Calu3 (cell line): ENCODE measurements at regions not wholly inside any gene's neighbourhood (a gene's known extent, or its start where the extent isn't known, plus 50 kb on each side); places are given as distances from the start of the nearest gene placed in this dataset.

Source experiments
- BruUV-seq: library from RNA; stranded (reverse); fragments of 400-500 nt; replicated peaks from 2 replicates; lab custom pipeline; 2021; lab: Mats Ljungman, UMichigan
- CTCF ChIA-PET: fragments of 300-600 bp; sonication (Branson Sonifier 250); formaldehyde crosslinking; loops from one replicate; lab custom pipeline; 2022; ENCODE audit warnings: antibody characterized with exemption; lab: Charles Lee
- DNase-seq: peaks from one replicate; pipeline ENCODE4 v3.0.0; 2022
- H3K27ac Mint-ChIP-seq: one replicate; pipeline ENCODE4 v1.8.0; 2022; ENCODE audit warnings: mixed read lengths; ENCODE audit not compliant: unreplicated experiment
- H3K27me3 Mint-ChIP-seq: one replicate; pipeline ENCODE4 v1.8.0; 2022; ENCODE audit warnings: mixed read lengths; ENCODE audit not compliant: unreplicated experiment
- H3K36me3 Mint-ChIP-seq: one replicate; pipeline ENCODE4 v1.8.0; 2022; ENCODE audit warnings: mild to moderate bottlenecking, moderate library complexity, mixed read lengths; ENCODE audit not compliant: insufficient read depth, unreplicated experiment
- H3K4me1 Mint-ChIP-seq: one replicate; pipeline ENCODE4 v1.8.0; 2022; ENCODE audit warnings: mild to moderate bottlenecking, low read depth, mixed read lengths; ENCODE audit not compliant: unreplicated experiment
- H3K4me3 Mint-ChIP-seq: one replicate; pipeline ENCODE4 v1.8.0; 2022; ENCODE audit warnings: mild to moderate bottlenecking, low read depth, moderate library complexity, mixed read lengths; ENCODE audit not compliant: unreplicated experiment
- H3K9me3 Mint-ChIP-seq: one replicate; pipeline ENCODE4 v1.8.0; 2022; ENCODE audit warnings: low read depth, mixed read lengths; ENCODE audit not compliant: unreplicated experiment
- CTCF ChIP-seq: fragments of 200-600 bp; IDR thresholded peaks from one replicate; pipeline ENCODE4 v1.8.0; 2022; ENCODE audit warnings: antibody characterized with exemption; ENCODE audit not compliant: unreplicated experiment
- intact Hi-C: fragments of 100-400 bp; cut with micrococcal nuclease; formaldehyde crosslinking; loops from one replicate; pipeline ENCODE4 v1.10.0; 2022; ENCODE audit not compliant: unreplicated experiment

- no peak overlapping the region for H3K27ac Mint-ChIP-seq
- TF ChIP-seq CTCF: no peak
- no peaks in the 10 kb centered on the region for H3K27me3 Mint-ChIP-seq
- no peaks in the 10 kb centered on the region for H3K36me3 Mint-ChIP-seq
- H3K9me3 Mint-ChIP-seq: peaks cover 12% of the 10 kb centered on the region
- intact Hi-C loops: no loop called here
- no peak overlapping the region for H3K4me3 Mint-ChIP-seq
- no peak for DNase-seq
- BruUV-seq: no TSS peak
- CTCF ChIA-PET: no interaction called here
- no peaks in the 10 kb centered on the region for H3K4me1 Mint-ChIP-seq
Measured at GRCh38 chr16:35141303-35141702, 1681.9 kb downstream of the TP53TG3F start.

GRCh38 chr16:35142147-35142808, 1682.9 kb downstream of the TP53TG3F start:
- Mint-ChIP-seq H3K9me3 (peaks cover 15% of the 10 kb centered on the region), H3K4me3 (no peak overlapping the region), H3K27ac (no peak overlapping the region), H3K27me3 (no peaks in the 10 kb centered on the region), H3K36me3 (no peaks in the 10 kb centered on the region), H3K4me1 (no peaks in the 10 kb centered on the region)
- no peak for TF ChIP-seq CTCF
- BruUV-seq: no TSS peak
- intact Hi-C loops: no loop called here
- CTCF ChIA-PET: no interaction called here
- no peak for DNase-seq

- intact Hi-C loops: no loop called here
- no TSS peak for BruUV-seq
- no peak for TF ChIP-seq CTCF
- DNase-seq: no peak
- CTCF ChIA-PET: no interaction called here
- no peaks in the 10 kb centered on the region for H3K4me1 Mint-ChIP-seq
- no peaks in the 10 kb centered on the region for H3K27me3 Mint-ChIP-seq
- H3K36me3 Mint-ChIP-seq: no peaks in the 10 kb centered on the region
- peaks cover 15% of the 10 kb centered on the region for H3K9me3 Mint-ChIP-seq
- no peak overlapping the region for H3K27ac Mint-ChIP-seq
- no peak overlapping the region for H3K4me3 Mint-ChIP-seq
Measured at GRCh38 chr16:35142809-35143192, 1683.4 kb downstream of the TP53TG3F start.

- Mint-ChIP-seq H3K27me3 (no peaks in the 10 kb centered on the region), H3K27ac (no peak overlapping the region), H3K9me3 (peaks cover 15% of the 10 kb centered on the region), H3K4me1 (no peaks in the 10 kb centered on the region), H3K36me3 (no peaks in the 10 kb centered on the region), H3K4me3 (no peak overlapping the region)
- intact Hi-C loops: no loop called here
- DNase-seq: no peak
- TF ChIP-seq CTCF: no peak
- BruUV-seq: no TSS peak
- CTCF ChIA-PET: no interaction called here
Measured at GRCh38 chr16:35144212-35144932, 1685.0 kb downstream of the TP53TG3F start.
